GM21737 (cell line): ENCODE measurements at regions not wholly inside any gene's neighbourhood (a gene's known extent, or its start where the extent isn't known, plus 50 kb on each side); places are given as distances from the start of the nearest gene placed in this dataset.

ENCODE experiments used
- ATAC-seq: cut with Tn5 transposase; IDR thresholded peaks from one replicate; pipeline ENCODE4 v1.9.1; 2021; ENCODE audit warnings: mild to moderate bottlenecking, moderate library complexity; ENCODE audit not compliant: unreplicated experiment

DNA sequence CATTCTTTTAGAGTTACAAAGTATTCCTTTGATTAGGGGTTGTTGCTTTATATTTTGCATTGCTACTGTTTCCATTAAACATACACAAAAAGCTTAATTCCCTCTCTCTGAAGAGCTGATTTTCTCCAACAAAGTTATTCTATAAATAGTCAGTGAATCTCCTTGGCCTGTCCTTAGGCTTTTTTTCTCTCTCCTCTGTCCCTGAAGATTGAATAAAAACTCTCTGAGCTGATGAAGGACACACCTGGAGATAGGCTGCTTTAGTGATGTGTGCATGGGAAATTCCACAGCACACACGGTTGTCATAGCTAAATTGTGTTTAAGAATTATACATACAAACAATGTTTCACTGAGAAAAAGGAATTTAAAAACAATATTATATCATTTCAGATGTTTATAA is 90.5 kb upstream of the TMEM106B start:
- ATAC-seq, result no peak

DNA sequence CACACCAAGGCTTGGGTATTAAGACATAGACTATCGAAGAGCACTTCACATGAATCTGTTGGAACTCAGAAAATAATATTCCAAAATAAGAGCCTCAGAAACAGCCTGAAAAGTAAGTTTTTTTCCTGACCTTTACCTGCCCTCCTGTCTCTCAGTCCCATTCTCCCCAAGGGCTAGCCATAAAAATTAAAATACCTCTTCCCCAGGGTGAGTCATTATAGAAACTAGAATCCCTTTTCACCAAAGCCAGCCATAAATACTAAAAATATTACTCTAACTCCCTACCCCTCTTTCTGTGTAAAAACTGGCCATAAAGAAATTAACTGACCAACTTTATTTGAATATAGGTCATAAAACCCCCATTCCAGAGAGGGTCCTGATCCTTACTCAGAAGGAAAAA is 87.9 kb upstream of the TMEM106B start:
- no peak for ATAC-seq

DNA sequence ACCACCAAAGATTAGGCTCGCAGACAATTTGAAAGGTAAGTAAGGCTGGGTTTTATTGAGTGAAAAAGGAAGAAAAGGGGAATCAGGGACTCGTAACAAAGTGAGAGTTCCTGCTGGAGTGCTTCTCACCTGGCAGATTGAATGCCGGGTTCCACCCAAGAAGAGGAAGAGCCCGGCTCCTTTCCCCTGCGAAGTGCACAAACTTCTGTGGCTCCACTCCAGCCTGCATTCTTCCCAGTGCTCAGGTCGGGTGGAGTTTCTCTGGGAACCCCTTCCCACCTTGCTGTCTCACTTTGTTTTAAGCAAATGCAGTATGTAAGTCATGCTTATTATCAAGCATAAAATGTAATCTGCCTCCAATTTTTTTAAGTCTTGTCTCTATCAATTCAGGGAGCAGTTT is 87.1 kb upstream of the TMEM106B start:
- no peak for ATAC-seq

DNA sequence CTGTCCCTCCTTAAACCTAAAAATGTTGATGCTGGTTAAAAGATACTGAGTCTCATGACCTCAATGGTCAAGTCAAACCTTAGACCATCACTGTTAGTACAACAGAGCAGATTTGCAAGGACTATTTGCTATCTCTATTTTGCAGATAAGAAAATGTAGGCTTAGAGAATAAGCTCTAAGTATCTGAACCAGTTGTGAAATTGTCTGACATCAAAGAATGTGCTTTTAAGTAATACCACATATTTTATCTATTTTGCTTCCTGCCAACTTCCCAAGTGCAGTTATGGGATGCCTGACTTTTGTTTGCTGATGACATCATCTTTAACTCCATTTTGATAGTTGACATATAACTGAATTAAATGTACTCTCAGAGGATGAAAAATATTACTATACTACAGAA is 83.6 kb upstream of the TMEM106B start:
- no peak for ATAC-seq

DNA sequence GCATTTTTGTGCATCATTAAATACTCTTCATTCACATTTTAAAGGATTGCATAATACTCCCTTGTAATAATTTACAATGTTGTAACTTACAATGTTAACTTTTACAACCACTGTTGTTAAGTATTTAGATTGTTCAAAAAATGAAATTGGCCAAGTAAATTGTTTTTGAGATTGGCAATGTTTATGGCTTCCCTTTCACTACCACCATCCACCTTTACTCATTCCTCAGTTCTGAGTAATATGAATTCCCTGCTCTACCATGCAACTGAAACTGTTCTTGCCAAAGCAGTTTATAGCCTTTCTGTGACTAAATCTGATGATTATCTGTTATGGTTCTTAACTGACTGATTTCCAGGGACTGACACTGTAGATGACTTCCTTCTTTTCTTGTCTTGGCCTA is 80.5 kb upstream of the TMEM106B start:
- ATAC-seq, result no peak

DNA sequence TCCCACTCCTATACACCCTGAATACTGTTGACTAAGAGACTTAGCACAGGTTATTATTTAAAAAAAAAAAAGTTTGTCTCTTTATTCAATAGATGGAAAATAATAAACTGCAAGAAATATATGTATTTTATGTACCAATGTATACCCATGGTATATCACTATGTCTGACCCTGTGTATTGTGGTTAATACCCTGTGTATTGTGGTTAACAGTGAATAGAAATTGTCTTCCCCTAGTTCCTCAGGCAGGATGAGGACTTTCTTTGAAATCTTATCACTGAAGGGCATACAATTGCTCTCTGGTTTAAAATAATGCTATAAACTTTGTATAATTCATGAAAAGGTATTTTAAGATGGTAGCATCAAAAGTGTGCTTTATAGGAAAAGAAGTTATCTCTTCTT is 80.0 kb upstream of the TMEM106B start:
- no peak for ATAC-seq

DNA sequence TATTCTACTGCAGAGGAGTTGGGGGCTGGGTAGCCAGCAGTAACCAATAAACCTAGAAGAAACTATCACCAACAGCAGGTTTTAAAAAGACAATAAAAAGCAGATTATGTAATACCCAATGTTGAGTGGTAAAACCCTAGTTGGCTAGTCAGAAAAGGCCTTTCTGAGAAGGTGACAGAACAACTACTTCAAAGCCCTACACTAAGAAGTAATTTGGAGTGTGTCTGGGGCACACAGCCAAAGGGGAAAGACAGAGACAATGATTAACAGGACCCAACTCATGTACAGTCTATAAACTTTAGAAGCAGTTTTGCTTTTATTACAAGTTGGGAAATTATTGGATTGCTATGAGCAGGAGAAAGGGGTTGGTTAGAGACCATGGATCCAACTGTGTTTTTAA is 77.2 kb upstream of the TMEM106B start:
- ATAC-seq, result no peak

DNA sequence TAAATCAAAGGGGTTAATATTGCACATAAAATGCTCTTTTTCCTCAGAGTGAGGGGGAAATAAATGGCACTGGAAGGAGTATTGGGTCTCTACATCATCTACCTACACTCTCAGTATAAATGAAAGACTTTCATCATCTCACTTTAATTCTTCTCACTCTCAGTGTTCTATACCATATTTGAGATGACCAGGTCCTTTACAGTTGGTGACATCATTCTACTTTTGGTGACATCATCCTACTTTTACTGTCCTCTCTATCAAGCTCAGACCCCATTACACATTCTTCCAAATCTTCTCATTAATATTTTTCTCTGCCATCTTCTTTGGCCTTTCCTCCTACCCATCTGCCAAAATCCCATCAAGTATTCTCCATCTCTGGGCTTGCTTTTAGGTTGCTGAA is 74.6 kb upstream of the TMEM106B start:
- ATAC-seq, result no peak

DNA sequence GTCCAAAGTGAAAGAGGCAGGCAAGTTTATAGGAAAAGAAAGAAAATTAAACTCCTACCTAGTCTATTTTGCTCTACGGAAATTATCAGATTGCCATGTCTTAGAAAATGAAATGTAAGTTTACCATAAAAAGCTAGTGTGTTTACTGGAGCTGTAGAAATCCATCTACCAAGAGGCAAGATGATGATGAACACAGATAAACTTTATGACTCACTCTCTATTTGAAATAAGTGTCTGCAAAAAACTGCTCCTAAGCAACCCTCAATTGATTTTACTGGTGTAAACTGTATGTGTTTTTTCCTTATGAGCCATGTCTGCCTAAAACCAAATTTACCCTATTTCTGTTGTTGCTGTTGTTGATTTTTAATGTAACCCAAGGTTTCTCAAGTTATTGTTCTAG is 73.8 kb upstream of the TMEM106B start:
- ATAC-seq, result no peak

DNA sequence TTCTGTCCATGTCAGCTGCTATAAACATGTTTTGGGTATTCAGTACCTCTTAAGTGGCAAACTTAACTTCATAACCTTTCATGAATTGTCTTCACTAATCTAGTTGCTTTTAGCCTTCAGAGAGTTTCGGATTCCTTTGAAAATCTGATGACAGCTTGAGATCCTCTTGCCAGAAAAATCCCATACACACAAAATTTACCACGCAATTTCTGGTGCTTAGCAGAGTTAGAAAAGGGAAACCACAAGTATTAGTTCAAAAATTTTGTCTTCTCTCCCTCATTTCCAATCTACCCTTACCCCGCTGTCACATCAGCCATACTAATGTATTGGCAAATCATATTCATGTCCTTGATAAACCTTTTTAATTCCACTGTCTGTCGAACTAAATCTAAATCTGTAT is 72.7 kb upstream of the TMEM106B start:
- ATAC-seq, result no peak

DNA sequence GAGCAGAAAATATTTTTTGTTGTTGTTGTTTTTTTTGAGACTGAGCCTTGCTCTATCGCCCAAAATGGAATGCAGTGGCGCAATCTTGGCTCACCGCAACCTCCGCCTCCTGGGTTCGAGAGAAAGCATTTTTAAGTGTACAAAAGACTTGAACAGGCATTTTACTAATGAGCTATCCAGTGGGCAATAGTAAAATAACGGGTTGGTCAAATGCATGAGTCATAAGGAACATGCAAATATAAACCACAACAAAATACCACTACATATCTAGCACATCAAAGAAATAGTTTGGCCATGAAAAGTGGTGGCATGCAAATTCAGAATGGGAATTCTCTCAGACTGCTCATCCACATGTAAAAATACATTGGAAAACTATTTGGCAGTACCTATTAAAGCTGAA is 71.7 kb upstream of the TMEM106B start:
- no peak for ATAC-seq

DNA sequence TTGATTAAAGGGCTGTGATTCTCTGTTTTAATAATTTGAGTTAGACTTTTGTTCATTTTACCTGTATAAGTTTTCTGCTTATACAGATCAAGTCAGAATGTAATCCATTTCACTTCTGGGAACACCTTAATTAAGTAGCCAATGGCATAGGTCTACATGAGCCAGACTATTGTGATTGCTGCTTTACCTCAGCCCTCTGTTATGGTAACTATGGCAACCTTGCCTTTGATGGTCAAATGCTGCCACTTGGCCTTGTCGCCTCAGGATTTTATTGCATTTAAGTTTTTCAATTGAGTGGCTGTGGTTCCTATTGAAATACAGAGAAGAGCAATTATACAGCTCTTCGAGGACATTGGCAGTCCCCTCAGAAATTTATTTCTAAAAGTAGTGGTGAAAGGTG is 64.3 kb upstream of the TMEM106B start:
- ATAC-seq, result no peak

DNA sequence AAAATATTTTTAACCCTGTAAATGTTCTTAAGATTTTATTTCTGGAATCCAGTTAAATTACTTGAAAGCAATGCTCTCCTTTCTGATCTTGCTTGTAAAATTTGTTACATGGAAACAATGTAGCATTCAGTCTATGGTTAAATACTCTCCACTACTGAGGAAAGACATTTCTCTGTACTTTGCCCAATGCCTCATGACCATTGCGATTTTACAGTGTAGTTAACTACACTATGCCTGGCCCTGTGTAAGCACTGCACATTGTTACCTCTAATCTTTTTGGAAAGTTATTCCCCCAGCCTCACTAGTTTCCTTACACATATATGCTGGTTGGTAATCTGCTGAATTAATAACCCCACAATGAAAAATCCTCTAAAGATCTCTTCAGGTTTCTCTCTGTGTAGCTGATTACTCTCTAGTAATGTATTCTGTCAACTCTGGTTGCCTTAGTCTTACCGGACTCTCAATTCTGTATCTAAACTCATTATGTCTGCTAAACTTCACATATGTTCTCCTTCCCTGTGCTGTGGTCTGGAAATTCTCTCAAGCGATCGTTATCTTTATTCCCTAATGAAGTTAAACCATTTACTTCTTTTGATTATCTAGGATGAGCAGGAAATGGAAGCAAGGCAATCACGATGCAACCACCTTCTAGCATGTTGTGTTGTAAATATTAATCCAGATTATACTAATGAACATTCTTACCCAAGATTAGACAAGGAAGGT is 58.7 kb upstream of the TMEM106B start:
- no peak for ATAC-seq

DNA sequence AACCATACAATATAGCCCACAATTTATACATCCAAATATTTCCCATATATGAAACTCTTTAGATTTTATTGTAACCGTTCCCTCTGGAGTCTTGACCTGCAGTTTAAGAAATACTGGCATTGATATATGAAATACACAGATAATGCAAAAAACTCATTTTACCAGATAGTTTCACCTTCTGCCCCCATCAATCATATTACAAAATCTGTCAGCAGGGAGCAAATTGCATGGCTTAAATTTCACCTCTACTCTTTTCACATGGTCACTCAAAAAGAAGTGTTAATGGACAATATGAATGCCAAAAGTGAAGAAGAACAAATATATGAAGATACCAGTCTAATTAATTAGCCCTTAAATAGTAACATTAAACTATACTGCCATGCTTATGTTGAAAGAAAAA is 57.0 kb upstream of the TMEM106B start:
- ATAC-seq, result no peak

DNA sequence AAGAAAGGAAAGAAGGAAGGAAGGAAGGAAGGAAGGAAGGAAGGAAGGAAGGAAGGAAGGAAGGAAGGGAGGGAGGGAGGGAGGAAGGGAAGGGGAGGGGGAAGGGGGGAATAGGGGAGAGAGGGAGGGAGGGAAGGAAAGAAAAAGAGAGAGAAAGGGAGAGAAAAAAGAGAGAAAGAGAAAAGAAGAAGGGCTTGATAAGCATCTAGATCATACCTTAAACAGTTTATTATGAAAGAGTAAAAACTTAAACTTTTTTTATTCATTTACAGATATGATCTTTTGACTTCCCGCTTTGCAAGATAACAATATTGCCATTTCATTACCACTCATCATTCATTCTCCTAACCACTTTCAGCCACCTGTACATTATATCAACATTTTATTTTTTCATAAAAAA is 53.6 kb upstream of the TMEM106B start:
- no peak for ATAC-seq

DNA sequence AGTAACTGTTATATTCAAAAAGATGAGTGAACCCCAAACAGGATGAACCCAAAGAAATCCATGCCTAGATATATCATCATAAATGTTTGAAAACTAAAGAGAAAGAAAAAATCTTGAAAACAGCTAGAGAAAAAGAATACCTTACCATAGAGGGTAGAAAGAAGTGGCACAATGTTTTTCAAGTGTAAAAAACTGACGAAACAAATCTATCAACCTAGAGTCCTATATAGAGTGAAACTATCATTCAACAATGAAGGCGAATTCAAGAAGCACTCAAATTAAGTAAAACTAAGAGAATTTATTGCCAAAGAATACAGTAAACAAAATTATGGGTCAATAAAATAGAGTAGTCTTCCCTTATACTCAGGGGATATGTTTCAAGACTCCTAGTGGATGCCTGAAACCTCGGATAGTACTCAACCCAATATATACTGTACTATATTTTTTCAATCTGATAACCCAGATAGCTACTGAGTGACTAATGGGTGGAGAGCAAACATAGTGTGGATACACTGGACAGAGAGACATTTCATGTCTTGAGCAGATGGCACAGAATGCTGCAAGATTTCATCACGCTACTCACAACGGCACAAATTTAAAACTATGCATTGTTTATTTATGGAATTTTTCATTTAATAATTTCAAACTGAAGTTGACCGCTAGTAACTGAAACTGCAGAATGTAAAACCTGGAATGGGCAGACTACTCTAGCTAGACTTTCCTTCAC is 52.6 kb upstream of the TMEM106B start:
- ATAC-seq, result no peak

DNA sequence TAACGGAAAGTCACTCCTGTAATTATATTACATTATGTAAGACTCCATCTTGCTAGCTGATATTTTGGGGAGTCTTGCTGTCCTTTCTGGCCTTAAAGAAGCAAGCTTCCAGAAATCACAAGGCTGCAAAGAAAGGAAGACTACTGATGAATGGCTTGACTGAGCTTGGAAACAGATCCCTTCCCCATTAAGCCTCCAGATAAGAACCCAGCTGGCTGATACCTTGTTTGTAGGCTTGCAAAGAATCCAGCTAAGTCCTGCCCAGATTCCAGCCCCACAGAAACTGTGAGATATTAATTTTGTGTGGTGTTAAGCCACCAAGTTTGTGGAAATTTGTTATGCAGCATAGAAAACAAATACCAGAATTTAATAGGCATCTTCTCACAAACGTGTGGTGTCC is 49.9 kb upstream of the TMEM106B start:
- ATAC-seq, result no peak
